GM21529 (cell line): ENCODE measurements at regions not wholly inside any gene's neighbourhood (a gene's known extent, or its start where the extent isn't known, plus 50 kb on each side); places are given as distances from the start of the nearest gene placed in this dataset.

Experiments
- ATAC-seq: cut with Tn5 transposase; IDR thresholded peaks from one replicate; pipeline ENCODE4 v1.9.1; 2021; ENCODE audit not compliant: unreplicated experiment

GRCh38 chr4:10205223-10205622 is 88.6 kb upstream of the WDR1 start:
- ATAC-seq: no peak

DNA sequence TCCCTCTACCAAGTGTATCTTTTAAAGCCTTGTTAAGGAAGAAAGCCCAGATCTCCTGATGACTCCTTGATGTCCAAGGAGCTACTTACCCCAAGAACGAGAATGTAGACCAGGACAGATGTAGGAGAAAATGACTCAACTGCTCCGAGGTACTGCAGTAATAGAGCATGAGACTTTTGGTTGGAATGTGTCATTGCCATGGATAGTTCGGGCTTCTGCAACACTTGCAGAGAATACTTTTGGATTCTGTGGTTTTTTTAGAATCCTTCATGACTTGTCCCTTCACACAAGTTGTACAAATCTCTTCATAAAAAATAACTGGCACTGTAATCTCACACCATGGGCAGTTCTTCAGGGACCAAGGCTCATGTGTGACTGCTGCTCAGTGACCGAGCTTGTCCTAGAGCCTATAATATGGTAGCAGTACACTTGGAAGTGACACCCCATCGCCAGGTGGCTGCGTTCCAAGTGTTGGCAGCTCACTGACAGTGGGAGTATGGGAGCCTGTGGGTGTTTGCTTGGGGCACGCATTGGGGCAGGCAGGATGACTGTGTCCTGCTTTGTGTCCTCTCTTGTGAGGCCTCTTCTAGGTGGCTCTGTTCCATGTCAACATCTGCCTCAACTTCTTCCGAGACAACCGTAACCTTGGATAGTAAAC is 87.9 kb upstream of the WDR1 start:
- ATAC-seq: no peak

- no peak for ATAC-seq
Observed at GRCh38 chr4:10203851-10204250, 87.3 kb upstream of the WDR1 start.

GRCh38 chr4:10201381-10202223 is 85.0 kb upstream of the WDR1 start:
- no peak for ATAC-seq

DNA sequence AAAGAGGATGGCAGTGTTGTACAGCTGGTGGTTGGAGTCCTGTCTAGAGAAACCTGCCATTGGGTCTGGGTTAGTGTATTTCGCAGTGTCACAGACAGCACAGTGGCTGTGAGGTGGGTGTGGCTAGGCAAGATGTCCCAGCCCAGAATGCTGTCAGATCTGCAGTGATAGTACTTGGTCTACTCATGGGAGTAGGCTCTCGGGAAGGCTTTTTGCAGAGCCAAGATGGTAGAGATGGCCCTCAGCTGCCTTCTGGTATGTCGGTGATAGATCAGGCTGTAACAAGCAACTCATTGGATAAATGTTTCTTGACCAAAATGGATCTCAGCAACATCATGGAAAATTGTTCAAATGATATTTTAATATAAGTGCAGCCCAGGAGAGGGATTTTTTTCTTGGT is 84.3 kb upstream of the WDR1 start:
- no peak for ATAC-seq

DNA sequence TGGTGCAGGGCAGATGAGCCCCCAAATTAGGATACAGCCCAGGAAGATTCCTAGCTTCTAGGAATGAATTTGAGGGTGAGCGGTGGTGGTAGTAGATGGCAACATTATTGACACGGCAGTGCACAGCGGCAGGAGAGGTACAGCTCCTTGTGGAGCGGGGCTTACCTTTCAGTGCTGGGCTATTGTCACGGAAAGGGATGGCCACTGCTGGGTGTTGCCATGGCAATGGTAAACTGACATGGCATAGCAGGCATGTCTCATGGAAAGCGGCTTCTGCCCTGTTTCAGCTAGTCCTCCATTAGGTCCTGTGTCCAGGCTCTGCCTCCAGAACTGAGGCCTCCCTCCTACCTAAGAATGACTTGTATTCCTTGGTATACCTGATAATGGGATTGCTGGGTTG is 81.8 kb upstream of the WDR1 start:
- no peak for ATAC-seq

GRCh38 chr4:10197952-10198351 is 81.4 kb upstream of the WDR1 start:
- no peak for ATAC-seq

DNA sequence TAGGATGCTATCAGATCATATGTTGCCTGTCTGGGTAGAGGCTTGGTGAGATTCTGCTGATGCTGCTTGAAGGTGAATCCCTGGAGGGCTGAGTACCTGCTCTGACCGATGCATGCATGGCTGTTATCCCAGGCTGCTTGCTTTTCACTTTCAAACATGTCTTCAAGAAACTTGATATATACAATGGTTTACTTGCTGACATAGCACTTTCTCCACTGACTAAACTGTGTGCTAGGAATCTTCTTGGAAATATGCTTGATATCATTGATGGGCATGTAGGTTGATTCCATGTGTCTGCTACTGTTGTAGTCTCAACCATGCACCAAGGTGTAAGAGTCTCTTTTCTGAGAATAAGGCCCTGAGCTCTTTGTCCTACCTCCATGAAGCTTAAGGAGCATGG is 79.6 kb upstream of the WDR1 start:
- ATAC-seq: no peak

- no peak for ATAC-seq
Observed at GRCh38 chr4:10192331-10192730, 75.7 kb upstream of the WDR1 start.

DNA sequence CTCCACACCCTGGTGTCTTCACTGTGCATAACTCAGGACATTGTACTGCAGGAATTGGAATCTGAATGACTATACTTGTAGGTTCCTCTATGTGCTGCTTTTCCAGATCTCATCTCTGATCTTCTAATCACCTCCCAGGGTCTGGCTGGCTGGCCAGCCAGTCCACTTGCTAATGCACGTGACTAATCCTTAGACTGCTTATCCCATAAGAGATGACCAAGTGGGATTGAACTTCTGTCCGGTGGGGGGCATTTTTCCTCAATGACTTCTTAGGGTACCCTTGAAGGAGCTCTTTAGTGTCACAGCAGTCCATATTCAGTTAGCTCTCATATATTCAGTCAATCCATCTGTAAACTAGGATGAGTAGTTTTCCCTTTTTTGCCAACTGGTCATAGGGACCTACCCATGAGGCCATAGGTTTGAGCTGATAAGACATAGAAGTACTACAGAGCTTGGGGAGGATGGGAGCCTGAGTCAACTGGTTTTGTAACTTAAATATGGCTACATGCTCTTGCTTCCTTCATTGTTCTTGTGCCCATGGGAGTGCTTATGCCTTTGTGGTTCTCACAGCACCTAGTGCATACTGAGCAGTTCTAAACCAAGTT is 71.9 kb upstream of the WDR1 start:
- no peak for ATAC-seq

DNA sequence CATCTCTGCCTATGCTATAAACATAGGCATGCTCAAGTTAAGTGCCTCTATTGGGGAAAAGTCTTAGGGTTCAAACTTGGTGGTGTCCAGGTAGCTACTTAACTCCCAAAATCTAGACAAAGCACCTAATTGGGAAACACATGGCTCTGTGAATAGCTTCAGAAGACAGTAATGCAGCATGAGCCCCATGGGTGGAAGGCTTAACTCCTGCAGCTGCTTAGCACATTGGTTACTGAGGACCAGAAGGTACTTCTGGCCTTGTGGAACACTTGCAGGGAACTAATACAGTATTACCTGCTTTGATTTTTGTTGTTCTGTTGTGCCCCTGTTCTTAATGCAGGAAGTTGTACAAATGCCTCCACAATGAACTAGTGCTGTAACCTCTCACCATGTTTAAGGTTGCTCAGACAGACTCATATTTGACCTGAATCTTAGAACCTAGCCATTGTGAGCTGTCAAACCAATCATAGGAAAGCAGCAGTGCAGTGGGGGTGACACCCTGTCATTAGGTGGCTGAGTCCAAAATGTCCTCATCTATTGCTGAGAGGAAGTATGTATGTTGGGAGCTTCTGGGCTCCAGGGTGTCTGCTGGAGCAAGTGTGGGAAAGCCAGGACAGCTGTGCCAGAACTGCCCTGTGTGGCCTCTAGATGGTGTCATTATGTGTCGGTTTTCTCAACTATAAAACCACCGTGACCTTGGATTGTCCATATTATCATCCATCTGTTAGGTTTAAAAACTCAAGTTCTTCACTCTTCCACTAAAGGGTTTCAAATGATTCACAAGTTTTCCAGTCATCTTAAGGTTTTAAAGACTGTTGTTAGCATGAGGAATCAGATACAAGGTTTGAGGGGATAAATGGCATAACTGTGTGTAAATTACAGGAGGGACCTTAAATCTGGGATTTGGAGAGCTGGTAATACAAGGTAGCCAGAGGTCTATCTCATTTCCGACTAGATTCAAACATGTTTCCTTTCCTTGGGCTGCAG is 69.9 kb upstream of the WDR1 start:
- no peak for ATAC-seq

DNA sequence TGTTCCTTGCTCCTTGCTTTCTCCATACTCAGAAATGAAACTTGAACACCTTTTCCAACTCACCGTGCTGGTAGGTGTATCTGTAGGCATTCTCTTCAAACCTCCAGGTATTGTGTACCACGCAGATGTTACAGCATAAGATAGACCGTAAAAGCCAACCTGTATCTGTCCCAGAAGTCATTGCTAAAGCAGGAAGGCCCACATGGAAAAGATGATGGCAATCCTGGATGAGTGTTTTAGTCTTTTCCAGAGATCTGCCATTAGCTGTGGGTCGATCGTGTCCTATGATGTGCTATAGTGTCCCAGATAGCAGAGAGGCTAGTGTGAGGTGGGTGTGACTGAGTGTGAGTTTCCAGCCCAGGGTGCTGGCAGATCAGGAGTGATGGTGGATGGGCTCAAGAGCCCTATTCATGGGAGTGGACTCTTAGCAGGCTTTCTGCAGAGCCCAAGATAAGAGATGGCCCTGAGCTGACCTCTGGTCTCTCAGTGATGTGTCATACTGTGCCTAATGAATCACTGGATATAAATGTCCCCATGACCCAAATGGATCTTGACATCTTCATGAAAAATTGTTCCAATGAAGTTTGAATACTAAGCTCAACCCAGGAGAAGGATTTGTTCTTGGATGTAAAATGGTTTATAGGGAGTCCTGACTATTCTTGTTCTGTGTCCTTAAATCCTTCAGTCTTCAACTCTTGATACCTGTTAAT is 69.1 kb upstream of the WDR1 start:
- no peak for ATAC-seq

DNA sequence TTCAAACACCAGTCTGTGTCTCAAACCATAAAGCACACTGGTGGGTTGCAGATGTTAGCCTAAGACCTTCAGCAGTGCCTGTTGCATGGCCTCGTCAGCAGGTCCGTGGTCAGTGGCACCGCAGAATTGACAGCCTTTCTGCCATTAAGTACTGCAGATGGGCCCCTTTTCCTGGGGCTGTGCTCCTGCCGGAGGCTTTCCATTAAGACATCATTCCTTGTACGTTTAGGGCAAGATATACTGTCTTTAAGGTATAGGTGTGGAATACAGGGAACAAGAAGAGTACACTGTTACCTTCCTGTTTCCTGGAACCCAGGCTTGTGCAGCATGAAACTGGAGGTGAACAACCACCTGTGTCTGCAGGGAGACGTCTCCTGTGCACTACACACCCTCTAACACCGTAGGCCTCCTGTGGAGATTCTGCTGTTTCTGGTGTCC is 67.9 kb upstream of the WDR1 start:
- no peak for ATAC-seq

DNA sequence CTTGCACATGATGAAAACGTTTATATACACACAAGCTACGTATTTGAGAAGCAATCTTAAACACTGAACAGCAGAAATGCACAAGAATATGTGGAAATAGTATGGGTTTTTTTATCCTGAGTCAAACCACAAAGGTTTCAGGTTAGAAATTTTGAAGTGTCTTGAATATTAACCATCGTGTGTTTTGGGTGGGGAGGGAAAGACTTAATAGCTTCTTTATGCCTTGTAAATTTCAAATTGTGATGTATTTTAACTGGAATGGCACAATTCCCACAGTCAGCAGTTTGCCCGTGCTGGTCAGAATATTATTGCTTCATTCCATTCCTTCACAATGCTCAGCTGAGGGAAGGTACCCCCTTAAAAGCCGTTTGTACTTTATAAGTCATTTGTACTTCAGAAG is 67.4 kb upstream of the WDR1 start:
- no peak for ATAC-seq

DNA sequence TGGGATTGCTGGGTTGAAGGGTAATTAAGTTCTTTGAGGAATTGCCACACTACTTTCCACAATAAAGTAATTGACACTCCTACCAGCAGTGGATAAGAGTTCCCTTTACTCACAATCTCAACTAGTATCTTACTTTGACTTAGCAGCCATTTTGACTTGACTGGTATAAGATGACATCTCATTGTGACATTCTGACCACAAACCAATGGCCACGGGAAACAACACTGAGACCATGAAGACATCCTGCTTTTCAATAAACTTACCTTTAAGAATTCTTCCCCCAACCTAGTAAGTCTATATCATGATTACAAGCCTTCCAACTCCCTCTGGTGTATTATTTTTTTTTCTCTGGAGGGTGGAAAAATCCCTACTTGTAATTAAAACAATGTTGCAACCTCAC is 66.9 kb upstream of the WDR1 start:
- no peak for ATAC-seq

DNA sequence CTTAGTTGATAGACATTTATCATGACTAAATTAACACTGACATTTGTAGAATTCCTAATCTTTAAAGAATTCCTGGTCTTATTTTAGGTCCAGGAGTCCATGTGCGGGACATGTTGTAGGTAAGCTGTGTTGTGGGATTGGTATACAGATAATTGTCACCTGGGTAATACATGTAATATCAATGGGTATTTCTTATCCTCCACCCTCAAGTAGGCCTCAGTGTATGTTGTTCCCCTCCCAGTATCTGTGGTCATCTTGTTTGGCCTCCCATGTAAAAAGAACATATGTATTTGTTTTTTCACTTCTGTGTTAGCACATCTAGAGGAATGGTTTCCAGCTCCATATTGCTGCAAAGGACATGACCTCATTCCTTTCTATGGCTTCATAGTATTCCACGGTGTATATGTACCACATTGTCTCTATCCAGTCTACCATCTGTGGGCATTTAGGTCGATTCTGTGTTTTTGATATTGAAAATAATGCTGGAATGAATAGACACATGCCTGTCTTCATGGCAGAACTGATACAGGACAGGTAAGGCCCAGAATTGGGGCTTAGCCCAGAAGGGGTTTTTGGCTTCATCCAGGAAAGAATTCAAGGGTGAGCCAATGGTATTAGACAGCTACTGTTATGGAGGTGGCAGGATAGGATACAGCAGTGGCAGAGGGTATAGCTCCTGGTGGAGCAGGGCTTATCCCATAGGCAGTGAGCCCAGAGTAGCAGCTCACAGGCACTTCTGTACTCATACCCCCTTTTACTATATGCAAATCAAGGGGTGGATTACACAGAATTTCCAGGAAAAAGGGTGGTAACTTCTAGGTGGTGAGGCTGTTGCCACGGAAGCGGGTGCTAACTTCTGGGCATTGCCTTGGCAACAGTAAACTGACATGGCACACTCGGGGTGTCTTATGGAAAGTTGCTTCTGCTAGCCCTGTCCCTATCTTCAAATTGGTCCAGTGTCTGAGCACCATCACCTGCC is 66.1 kb upstream of the WDR1 start:
- no peak for ATAC-seq

DNA sequence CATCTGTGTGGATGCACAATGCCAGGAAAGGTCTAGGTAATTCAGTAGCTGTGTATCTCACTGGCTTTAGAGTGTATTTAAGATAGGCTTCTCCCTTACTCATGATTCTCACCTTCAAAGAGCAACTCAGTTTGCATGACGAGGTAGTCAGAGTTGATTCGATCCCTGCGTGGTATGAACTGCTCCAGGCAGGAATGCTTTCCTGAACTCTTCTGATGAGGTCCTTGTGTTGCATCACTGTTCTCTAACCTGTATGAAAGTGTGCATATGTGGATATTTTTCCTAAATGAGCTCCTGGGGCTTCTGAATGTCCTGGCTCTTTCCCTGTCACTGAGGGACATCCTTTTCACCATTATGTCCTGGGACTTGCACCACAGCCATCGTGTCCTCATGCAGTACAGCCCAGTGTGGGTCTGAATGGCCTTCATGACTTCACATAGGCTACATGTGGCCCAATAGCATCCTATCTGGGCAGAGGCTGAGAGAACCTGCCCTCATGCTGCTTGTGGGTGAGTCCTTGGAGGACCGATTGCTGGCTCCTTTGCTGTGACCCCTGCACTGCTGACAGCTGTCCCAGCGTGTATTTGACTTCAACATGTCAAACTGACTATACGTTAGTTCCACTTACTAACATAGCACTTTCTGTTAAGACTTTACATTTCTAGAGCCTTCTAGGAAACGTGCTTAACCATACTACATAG is 65.3 kb upstream of the WDR1 start:
- ATAC-seq: no peak

- ATAC-seq: peak; percentile 95
Observed at GRCh38 chr4:10180927-10181744, 64.5 kb upstream of the WDR1 start.
